Islet of Langerhans (tissue), 1 donor: ENCODE measurements at regions not wholly inside any gene's neighbourhood (a gene's known extent, or its start where the extent isn't known, plus 50 kb on each side); places are given as distances from the start of the nearest gene placed in this dataset.
"Not testable (repeated sequence)": the region's sequence is repeated elsewhere in the genome, so short reads cannot be mapped to it uniquely, and the experiment has no call there.

Experiments used
- FAIRE-seq: peaks from one replicate; lab custom pipeline; 2011; peaks lifted over from hg19 to GRCh38; lab: Jason Lieb, UNC

- no peak for FAIRE-seq
Observed at GRCh38 chr20:1752045-1752444, 94.5 kb upstream of the SIRPG start.

- no peak for FAIRE-seq
Observed at GRCh38 chr20:1748777-1749176, 91.2 kb upstream of the SIRPG start.

DNA sequence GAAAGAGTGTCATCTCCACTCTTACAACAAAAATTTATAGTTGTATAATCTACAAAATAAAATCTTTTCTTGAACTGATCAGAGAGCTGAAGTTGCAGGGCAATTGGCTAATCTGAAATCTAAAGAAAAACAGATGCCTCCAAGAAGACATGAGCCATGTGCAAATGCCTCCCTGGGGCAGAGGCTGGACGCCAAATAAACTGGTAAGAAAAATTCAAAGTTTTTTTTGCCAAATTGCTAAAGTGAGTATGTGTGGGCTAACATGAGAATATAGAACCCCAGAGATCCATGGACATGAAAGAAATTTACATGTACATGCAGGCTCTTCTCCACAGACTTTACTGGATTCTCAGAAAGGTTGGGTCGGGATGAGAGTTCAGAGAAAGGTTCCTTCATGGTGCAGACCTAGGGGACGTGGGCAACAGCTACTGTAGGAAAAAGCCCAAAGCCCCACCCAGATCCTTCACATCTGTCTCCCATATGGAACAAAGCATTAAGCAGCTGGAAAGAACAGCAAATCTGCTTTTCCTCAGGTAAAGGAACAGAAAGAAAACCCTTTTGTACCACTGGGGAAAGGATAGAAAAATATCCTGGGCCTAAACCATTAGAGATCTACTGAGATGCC lies 90.5 kb upstream of the SIRPG start:
- FAIRE-seq = no peak

- FAIRE-seq = not testable (repeated sequence)
Observed at GRCh38 chr20:1742049-1742434, 84.5 kb upstream of the SIRPG start.

GRCh38 chr20:1741309-1742048 lies 83.9 kb upstream of the SIRPG start:
- no peak for FAIRE-seq

- no peak for FAIRE-seq
Observed at GRCh38 chr20:1737134-1737533, 79.6 kb upstream of the SIRPG start.

DNA sequence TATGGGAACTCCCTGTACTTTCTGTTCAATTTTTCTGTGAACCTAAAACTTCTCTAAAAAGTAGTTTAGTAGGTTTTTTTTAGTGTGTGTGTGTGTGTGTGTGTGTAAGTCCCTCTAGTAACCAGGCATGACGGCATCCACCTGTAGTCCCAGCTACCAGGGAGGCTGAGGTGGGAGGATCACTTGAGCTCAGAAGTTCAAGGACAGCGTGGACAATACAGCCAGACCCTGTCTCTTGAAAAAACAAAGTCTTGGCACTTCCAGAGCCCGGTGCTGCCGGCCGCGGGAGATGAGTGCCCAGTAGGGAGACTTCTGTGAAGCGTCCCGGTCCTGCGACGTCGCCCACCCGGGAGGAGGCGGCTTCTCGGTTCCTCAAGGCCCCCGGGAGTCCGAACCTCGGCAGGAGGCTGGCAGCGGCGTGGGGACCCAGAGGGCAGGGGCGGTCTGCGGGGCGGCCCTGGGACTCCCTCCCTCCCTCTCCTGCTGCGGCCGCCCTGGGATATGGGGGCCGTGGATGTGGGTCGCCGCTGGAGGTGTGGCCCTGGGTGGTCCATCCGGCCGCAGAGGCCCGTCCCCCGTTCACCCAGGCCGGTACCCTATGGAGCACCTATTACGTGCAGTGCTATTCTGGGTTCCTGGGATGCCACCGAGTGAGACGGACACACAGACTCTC lies 78.0 kb upstream of the SIRPG start:
- no peak for FAIRE-seq

DNA sequence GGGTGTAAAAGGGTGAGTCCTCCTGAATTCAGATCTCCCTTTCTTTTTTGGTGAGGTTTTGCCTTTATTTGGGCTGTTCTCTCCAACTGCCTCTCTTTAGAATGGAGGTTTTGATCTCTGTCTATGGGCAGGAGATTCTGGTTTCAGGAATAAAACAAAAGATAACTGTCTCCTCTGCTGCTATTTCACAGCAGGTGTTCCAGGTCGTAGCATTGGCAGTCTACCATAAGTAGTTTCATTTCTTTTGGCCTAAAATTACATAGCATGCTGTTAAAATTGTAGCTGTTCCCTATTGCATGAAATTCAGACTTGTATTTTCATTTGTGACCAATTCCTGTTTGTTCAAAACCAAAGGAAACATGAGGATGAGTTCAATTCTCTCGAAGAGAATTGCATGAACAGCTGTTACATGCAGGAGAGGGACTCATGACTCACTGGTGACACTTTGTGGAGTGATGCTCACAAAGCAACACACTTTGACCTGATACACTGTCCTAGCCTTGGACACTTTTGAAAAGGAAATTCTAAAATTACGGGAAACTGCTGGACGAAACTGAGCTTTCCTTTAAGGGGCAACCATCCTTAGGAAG lies 76.8 kb upstream of the SIRPG start:
- no peak for FAIRE-seq

GRCh38 chr20:1731828-1732375 lies 74.3 kb upstream of the SIRPG start:
- FAIRE-seq = not testable (repeated sequence)

- FAIRE-seq = not testable (repeated sequence)
Observed at GRCh38 chr20:1730981-1731711, 73.6 kb upstream of the SIRPG start.

DNA sequence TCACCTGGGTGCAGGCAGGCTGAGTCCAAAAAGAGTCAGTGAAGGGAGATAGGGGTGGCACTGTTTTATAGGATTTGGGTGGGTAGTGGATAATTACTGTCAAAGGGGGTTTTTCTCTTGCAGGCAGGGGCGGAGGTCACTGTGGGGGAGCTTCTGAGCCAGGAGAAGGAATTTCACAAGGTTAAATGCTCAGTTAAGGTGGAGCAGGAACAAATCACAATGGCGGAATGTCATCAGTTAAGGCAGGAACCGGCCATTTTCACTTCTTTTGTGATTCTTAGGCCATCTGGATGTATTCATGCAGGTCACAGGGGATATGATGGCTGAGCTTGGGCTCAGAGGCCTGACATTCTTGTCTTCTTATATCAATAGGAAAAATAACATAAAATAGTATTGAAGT lies 69.7 kb upstream of the SIRPG start:
- FAIRE-seq = not testable (repeated sequence)

- FAIRE-seq = no peak
Observed at GRCh38 chr20:1724901-1725300, 67.3 kb upstream of the SIRPG start.

GRCh38 chr20:1722513-1723050 lies 65.0 kb upstream of the SIRPG start:
- FAIRE-seq = no peak

DNA sequence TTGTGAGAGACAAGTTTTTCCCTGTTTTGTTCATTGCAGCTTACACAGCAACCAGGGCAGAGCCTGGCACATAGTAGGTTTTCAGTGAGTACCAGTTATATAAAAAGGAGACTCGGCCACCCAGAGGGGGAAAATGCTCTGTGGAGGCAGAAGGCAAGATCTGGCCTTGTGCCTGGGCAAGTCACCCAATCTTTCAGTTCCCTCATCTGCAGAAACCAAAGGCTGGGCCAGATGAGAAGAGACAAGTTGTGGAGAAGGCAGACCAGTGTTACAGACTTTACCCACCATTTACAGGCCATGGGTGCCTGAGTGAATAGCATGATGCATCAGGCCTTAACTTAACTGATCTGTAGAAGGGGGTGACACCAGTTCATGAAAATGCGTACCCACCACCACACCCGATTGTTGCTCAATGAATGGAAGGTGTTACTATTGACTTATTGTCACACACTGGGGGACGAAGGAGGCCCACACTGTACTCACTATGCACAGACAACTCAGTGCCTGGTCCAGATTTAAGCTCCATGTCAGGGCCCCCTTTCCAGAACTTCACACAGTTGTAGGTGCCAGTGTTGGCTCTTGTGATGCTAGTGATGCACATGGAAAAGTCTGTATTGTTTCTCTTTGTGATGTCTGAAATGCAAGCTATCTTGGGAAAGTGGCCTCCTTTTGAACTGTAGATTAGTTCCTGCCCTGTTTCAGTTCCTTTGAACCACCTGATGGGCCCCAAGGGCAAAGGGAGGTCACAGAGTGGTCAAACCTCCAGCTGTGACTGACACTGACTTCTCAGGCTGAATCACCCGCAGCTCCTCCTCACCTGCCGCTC lies 64.3 kb upstream of the SIRPG start:
- FAIRE-seq = no peak

GRCh38 chr20:1720845-1721475 lies 63.4 kb upstream of the SIRPG start:
- no peak for FAIRE-seq

- FAIRE-seq = no peak
Observed at GRCh38 chr20:1720226-1720625, 62.6 kb upstream of the SIRPG start.

- no peak for FAIRE-seq
Observed at GRCh38 chr20:1718604-1719384, 61.2 kb upstream of the SIRPG start.

GRCh38 chr20:1712634-1713624 lies 55.4 kb upstream of the SIRPG start:
- no peak for FAIRE-seq
